H9 (cell line): ENCODE measurements at regions not wholly inside any gene's neighbourhood (a gene's known extent, or its start where the extent isn't known, plus 50 kb on each side); places are given as distances from the start of the nearest gene placed in this dataset.

Experiments used
- DNase-seq: peaks from one replicate; pipeline ENCODE4 v3.0.0-alpha.2; 2017
- H2AFZ ChIP-seq: one replicate; pipeline ENCODE4 v1.6.1; 2013; ENCODE audit warnings: mild to moderate bottlenecking, low read length, control low read depth, moderate library complexity
- H2AK5ac ChIP-seq: 2 replicates; pipeline ENCODE4 v1.6.1; 2013; ENCODE audit warnings: low read length, control low read depth, mixed read lengths; ENCODE audit not compliant: insufficient read length
- H2BK120ac ChIP-seq: one replicate; pipeline ENCODE4 v1.6.1; 2013; ENCODE audit warnings: low read depth, mild to moderate bottlenecking, low read length, control low read depth, inconsistent platforms; ENCODE audit not compliant: poor library complexity, severe bottlenecking
- H2BK12ac ChIP-seq: 2 replicates; pipeline ENCODE4 v1.6.1; 2013; ENCODE audit warnings: low read length, control low read depth, mixed read lengths, low read depth; ENCODE audit not compliant: insufficient read length
- H2BK15ac ChIP-seq: 2 replicates; pipeline ENCODE4 v1.6.1; 2013; ENCODE audit warnings: low read depth, low read length, control low read depth
- H2BK20ac ChIP-seq: one replicate; pipeline ENCODE4 v1.6.1; 2013; ENCODE audit warnings: low read depth, mild to moderate bottlenecking, low read length, control low read depth, inconsistent platforms; ENCODE audit not compliant: poor library complexity, severe bottlenecking
- H2BK5ac ChIP-seq: 2 replicates; pipeline ENCODE4 v1.6.1; 2013; ENCODE audit warnings: low read length, control low read depth, mixed read lengths; ENCODE audit not compliant: insufficient read length
- H3K14ac ChIP-seq: 2 replicates; pipeline ENCODE4 v1.6.1; 2013; ENCODE audit warnings: low read length, control low read depth; ENCODE audit not compliant: insufficient read depth
- H3K18ac ChIP-seq: 2 replicates; pipeline ENCODE4 v1.6.1; 2013; ENCODE audit warnings: low read depth, mild to moderate bottlenecking, mixed read lengths, low read length, control low read depth; ENCODE audit not compliant: insufficient read length
- H3K23ac ChIP-seq: 2 replicates; pipeline ENCODE4 v1.6.1; 2013; ENCODE audit warnings: low read length, control low read depth, mixed read lengths, low read depth; ENCODE audit not compliant: insufficient read length
- H3K23me2 ChIP-seq: 2 replicates; pipeline ENCODE4 v1.6.1; 2013; ENCODE audit warnings: low read depth, mild to moderate bottlenecking, mixed read lengths, low read length, control low read depth; ENCODE audit not compliant: insufficient read length, poor library complexity, severe bottlenecking
- H3K27ac ChIP-seq: 2 replicates; pipeline ENCODE4 v1.5.1; 2013; ENCODE audit warnings: low read length, control low read depth, mixed read lengths, low read depth; ENCODE audit not compliant: insufficient read length
- H3K27me3 ChIP-seq: 2 replicates; pipeline ENCODE4 v1.6.1; 2013; ENCODE audit warnings: low read length, control low read depth, inconsistent platforms; ENCODE audit not compliant: insufficient read depth
- H3K4ac ChIP-seq: 2 replicates; pipeline ENCODE4 v1.6.1; 2013; ENCODE audit warnings: low read depth, mild to moderate bottlenecking, control low read depth, inconsistent platforms, low read length, moderate library complexity
- H3K4me1 ChIP-seq: 2 replicates; pipeline ENCODE4 v1.6.1; 2013; ENCODE audit warnings: low read length, control low read depth, inconsistent platforms; ENCODE audit not compliant: insufficient read depth
- H3K4me2 ChIP-seq: 2 replicates; pipeline ENCODE4 v1.6.1; 2013; ENCODE audit warnings: low read length, control low read depth, mixed read lengths; ENCODE audit not compliant: insufficient read length, insufficient read depth
- H3K56ac ChIP-seq: 2 replicates; pipeline ENCODE4 v1.6.1; 2013; ENCODE audit warnings: low read depth, mild to moderate bottlenecking, mixed read lengths, low read length, control low read depth; ENCODE audit not compliant: insufficient read length
- H3K79me1 ChIP-seq: 2 replicates; pipeline ENCODE4 v1.6.1; 2013; ENCODE audit warnings: low read depth, mild to moderate bottlenecking, moderate library complexity, low read length, control low read depth, inconsistent platforms; ENCODE audit not compliant: insufficient read depth, poor library complexity, severe bottlenecking
- H3K79me2 ChIP-seq: 2 replicates; pipeline ENCODE4 v1.6.1; 2013; ENCODE audit warnings: low read length, control low read depth, inconsistent platforms; ENCODE audit not compliant: insufficient read depth
- H3K9ac ChIP-seq: 2 replicates; pipeline ENCODE4 v1.6.1; 2013; ENCODE audit warnings: low read length, control low read depth, mixed read lengths; ENCODE audit not compliant: insufficient read length; ENCODE audit errors: extremely low read depth
- H3K9me3 ChIP-seq: one replicate; pipeline ENCODE4 v1.6.1; 2013; ENCODE audit warnings: low read depth, low read length, inconsistent platforms; ENCODE audit not compliant: control insufficient read depth
- H3T11ph ChIP-seq: one replicate; pipeline ENCODE4 v1.6.1; 2013; ENCODE audit warnings: mild to moderate bottlenecking, low read length, control low read depth, inconsistent platforms
- H4K20me1 ChIP-seq: one replicate; pipeline ENCODE4 v1.6.1; 2013; ENCODE audit not compliant: control insufficient read depth, insufficient read length, insufficient read depth
- H4K5ac ChIP-seq: 2 replicates; pipeline ENCODE4 v1.6.1; 2013; ENCODE audit warnings: low read depth, mild to moderate bottlenecking, mixed read lengths, low read length, control low read depth; ENCODE audit not compliant: insufficient read length
- H4K8ac ChIP-seq: replicated peaks from 2 replicates; pipeline ENCODE4 v1.6.1; 2013; ENCODE audit warnings: low read length, control low read depth, mixed read lengths, low read depth; ENCODE audit not compliant: insufficient read length
- H4K91ac ChIP-seq: 2 replicates; pipeline ENCODE4 v1.6.1; 2013; ENCODE audit warnings: low read depth, mild to moderate bottlenecking, moderate library complexity, mixed read lengths, low read length, control low read depth; ENCODE audit not compliant: insufficient read length
- H3K27ac Mint-ChIP-seq, 3 experiments: 2 replicates in 2 of 3; 3 replicates in 1 of 3; pipeline ENCODE4 v1.8.0; 2020 to 2021; ENCODE audit warnings: mixed read lengths in 3 of 3, mild to moderate bottlenecking in 1 of 3, moderate library complexity in 1 of 3
- H3K27me3 Mint-ChIP-seq: 2 replicates; pipeline ENCODE4 v1.8.0; 2021; ENCODE audit warnings: low read depth, mild to moderate bottlenecking, moderate library complexity, mixed read lengths
- H3K36me3 Mint-ChIP-seq, 3 experiments: 2 replicates in 2 of 3; 3 replicates in 1 of 3; pipeline ENCODE4 v1.8.0; 2020 to 2021; ENCODE audit warnings: low read depth in 3 of 3, mixed read lengths in 3 of 3; ENCODE audit not compliant: insufficient read depth in 1 of 3
- H3K4me1 Mint-ChIP-seq, 2 experiments: 2 replicates each; pipeline ENCODE4 v1.8.0; 2020; ENCODE audit warnings: mixed read lengths in 2 of 2
- H3K4me3 Mint-ChIP-seq, 2 experiments: 2 replicates in 1 of 2; 3 replicates in 1 of 2; pipeline ENCODE4 v1.8.0; 2020 to 2021; ENCODE audit warnings: mild to moderate bottlenecking in 2 of 2, mixed read lengths in 2 of 2, moderate library complexity in 1 of 2
- H3K9me3 Mint-ChIP-seq, 2 experiments: 2 replicates in 1 of 2; 3 replicates in 1 of 2; pipeline ENCODE4 v1.8.0; 2020; ENCODE audit warnings: mild to moderate bottlenecking in 2 of 2, mixed read lengths in 2 of 2, moderate library complexity in 1 of 2
- WGBS: extraction: QIAGEN DNeasy Blood & Tissue Kit; methylation state at CpG from one replicate; pipeline ENCODE4 v1.1.7; 2013; ENCODE audit warnings: missing lambda C conversion rate, low lambda C conversion rate, mixed read lengths; ENCODE audit not compliant: insufficient read length; ENCODE audit errors: extremely low coverage; 5-methylcytosine and 5-hydroxymethylcytosine counted together
- TF ChIP-seq, protein P1 (sequence below): fragments of 200-600 bp; sonication (generic); conservative IDR thresholded peaks from 3 replicates; pipeline ENCODE4 v1.8.0; 2021; ENCODE audit warnings: antibody characterized with exemption, mild to moderate bottlenecking

- H3K4ac ChIP-seq = no peak overlapping the region
- no peak overlapping the region for H4K91ac ChIP-seq
- Mint-ChIP-seq H3K27ac (no peak overlapping the region), H3K9me3 (no peaks in the 10 kb centered on the region), H3K36me3 (no peaks in the 10 kb centered on the region; a peak in 1 of 7 replicates), H3K4me3 (no peak overlapping the region), H3K4me1 (peaks cover 0 to 3% of the 10 kb centered on the region in 2 experiments; a peak in 2 of 4 replicates), H3K27me3 (no peaks in the 10 kb centered on the region)
- no peak overlapping the region for H2BK120ac ChIP-seq
- H4K8ac ChIP-seq = no peak overlapping the region
- H3K79me1 ChIP-seq = no peaks in the 10 kb centered on the region
- H3K27me3 ChIP-seq = no peaks in the 10 kb centered on the region
- no peaks in the 10 kb centered on the region for H4K20me1 ChIP-seq
- H3K23me2 ChIP-seq = no peaks in the 10 kb centered on the region
- DNase-seq = no peak
- H3K4me1 ChIP-seq = no peaks in the 10 kb centered on the region
- H2AK5ac ChIP-seq = no peak overlapping the region
- no peaks in the 10 kb centered on the region for H3K79me2 ChIP-seq
- H3K9ac ChIP-seq = no peak overlapping the region
- H3K14ac ChIP-seq = no peak overlapping the region
- H2BK12ac ChIP-seq = no peak overlapping the region
- H3T11ph ChIP-seq = no peak overlapping the region
- H3K56ac ChIP-seq = no peak overlapping the region
- H3K27ac ChIP-seq = no peak overlapping the region
- TF ChIP-seq, protein P1, sequence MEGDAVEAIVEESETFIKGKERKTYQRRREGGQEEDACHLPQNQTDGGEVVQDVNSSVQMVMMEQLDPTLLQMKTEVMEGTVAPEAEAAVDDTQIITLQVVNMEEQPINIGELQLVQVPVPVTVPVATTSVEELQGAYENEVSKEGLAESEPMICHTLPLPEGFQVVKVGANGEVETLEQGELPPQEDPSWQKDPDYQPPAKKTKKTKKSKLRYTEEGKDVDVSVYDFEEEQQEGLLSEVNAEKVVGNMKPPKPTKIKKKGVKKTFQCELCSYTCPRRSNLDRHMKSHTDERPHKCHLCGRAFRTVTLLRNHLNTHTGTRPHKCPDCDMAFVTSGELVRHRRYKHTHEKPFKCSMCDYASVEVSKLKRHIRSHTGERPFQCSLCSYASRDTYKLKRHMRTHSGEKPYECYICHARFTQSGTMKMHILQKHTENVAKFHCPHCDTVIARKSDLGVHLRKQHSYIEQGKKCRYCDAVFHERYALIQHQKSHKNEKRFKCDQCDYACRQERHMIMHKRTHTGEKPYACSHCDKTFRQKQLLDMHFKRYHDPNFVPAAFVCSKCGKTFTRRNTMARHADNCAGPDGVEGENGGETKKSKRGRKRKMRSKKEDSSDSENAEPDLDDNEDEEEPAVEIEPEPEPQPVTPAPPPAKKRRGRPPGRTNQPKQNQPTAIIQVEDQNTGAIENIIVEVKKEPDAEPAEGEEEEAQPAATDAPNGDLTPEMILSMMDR = no peak
- no peak overlapping the region for H2BK5ac ChIP-seq
- H4K5ac ChIP-seq = no peak overlapping the region
- no peak overlapping the region for H2BK20ac ChIP-seq
- no peak overlapping the region for H3K23ac ChIP-seq
- WGBS = no CpG with 5 or more reads among the region's 1 CpG
- H3K4me2 ChIP-seq = no peak overlapping the region
- H3K9me3 ChIP-seq = no peaks in the 10 kb centered on the region
- H2BK15ac ChIP-seq = no peak overlapping the region
- H2AFZ ChIP-seq = no peak overlapping the region
- H3K18ac ChIP-seq = no peak overlapping the region
Measured at GRCh38 chr11:90564531-90564930, 341.7 kb upstream of the CHORDC1 start.
